ENCODE measurements at regions not wholly inside any gene's neighbourhood (a gene's known extent, or its start where the extent isn't known, plus 50 kb on each side); places are given as distances from the start of the nearest gene placed in this dataset.

- no peak for DNase-seq
Observed at GRCh38 chr11:92322225-92322624, 97.6 kb downstream of the FAT3 start.

- DNase-seq, result no peak
Observed at GRCh38 chr11:92324890-92325289, 100.3 kb downstream of the FAT3 start.

GRCh38 chr11:92325416-92325815 is 100.8 kb downstream of the FAT3 start:
- DNase-seq, result no peak

- DNase-seq, result no peak
Observed at GRCh38 chr11:92329137-92329536, 104.5 kb downstream of the FAT3 start.

GRCh38 chr11:92329646-92330045 is 105.0 kb downstream of the FAT3 start:
- DNase-seq, result no peak

GRCh38 chr11:92330114-92330513 is 105.5 kb downstream of the FAT3 start:
- DNase-seq, result no peak

- no peak for DNase-seq
Observed at GRCh38 chr11:92332986-92333385, 108.4 kb downstream of the FAT3 start.

- no peak for DNase-seq
Observed at GRCh38 chr11:92340839-92341238, 116.2 kb downstream of the FAT3 start.

GRCh38 chr11:92342034-92342720 is 117.6 kb downstream of the FAT3 start:
- no peak for DNase-seq

GRCh38 chr11:92342886-92343285 is 118.3 kb downstream of the FAT3 start:
- no peak for DNase-seq

- DNase-seq, result no peak
Observed at GRCh38 chr11:92346220-92346619, 121.6 kb downstream of the FAT3 start.

- DNase-seq, result no peak
Observed at GRCh38 chr11:92347454-92347853, 122.8 kb downstream of the FAT3 start.

GRCh38 chr11:92349486-92350156 is 125.0 kb downstream of the FAT3 start:
- DNase-seq, result no peak

GRCh38 chr11:92357344-92357743 is 132.7 kb downstream of the FAT3 start:
- DNase-seq, result no peak

- no peak for DNase-seq
Observed at GRCh38 chr11:92357841-92358240, 133.2 kb downstream of the FAT3 start.

- no peak for DNase-seq
Observed at GRCh38 chr11:92361551-92361950, 136.9 kb downstream of the FAT3 start.

- DNase-seq, result no peak
Observed at GRCh38 chr11:92362989-92363388, 138.4 kb downstream of the FAT3 start.

- DNase-seq, result no peak
Observed at GRCh38 chr11:92364177-92364576, 139.6 kb downstream of the FAT3 start.

GRCh38 chr11:92376146-92376599 is 151.6 kb downstream of the FAT3 start:
- no peak for DNase-seq

- DNase-seq, result no peak
Observed at GRCh38 chr11:92376680-92377079, 152.1 kb downstream of the FAT3 start.

GRCh38 chr11:92380882-92381281 is 156.3 kb downstream of the FAT3 start:
- DNase-seq, result no peak

- no peak for DNase-seq
Observed at GRCh38 chr11:92382311-92382710, 157.7 kb downstream of the FAT3 start.

GRCh38 chr11:92383430-92383829 is 158.8 kb downstream of the FAT3 start:
- no peak for DNase-seq

GRCh38 chr11:92384358-92384757 is 159.7 kb downstream of the FAT3 start:
- DNase-seq, result no peak

- DNase-seq, result no peak
Observed at GRCh38 chr11:92384802-92385201, 160.2 kb downstream of the FAT3 start.

Data from NCI-H2107 (cell line).